HEK293 (cell line): ENCODE measurements at regions not wholly inside any gene's neighbourhood (a gene's known extent, or its start where the extent isn't known, plus 50 kb on each side); places are given as distances from the start of the nearest gene placed in this dataset.

ENCODE experiments used
- TCF7L2 ChIP-seq: IDR thresholded peaks from 2 replicates; pipeline ENCODE4 v1.6.1; 2011; ENCODE audit warnings: low read depth, mild to moderate bottlenecking, inconsistent platforms, low read length, moderate library complexity, borderline replicate concordance
- WT1 ChIP-seq: fragments of 450-650 bp; formaldehyde crosslinking; IDR thresholded peaks from 2 replicates; pipeline ENCODE4 v1.5.1; 2016; ENCODE audit warnings: missing biosample characterization, missing genetic modification characterization
- ZBTB17 ChIP-seq: fragments of 450-650 bp; formaldehyde crosslinking; IDR thresholded peaks from 2 replicates; pipeline ENCODE4 v1.5.1; 2016; ENCODE audit warnings: missing biosample characterization, missing genetic modification characterization
- ZBTB7A ChIP-seq: fragments of 450-650 bp; formaldehyde crosslinking; IDR thresholded peaks from 2 replicates; pipeline ENCODE4 v1.5.1; 2016; ENCODE audit warnings: low read depth, missing biosample characterization, missing genetic modification characterization
- ZEB2 ChIP-seq: fragments of 450-650 bp; formaldehyde crosslinking; IDR thresholded peaks from 2 replicates; pipeline ENCODE4 v1.5.1; 2016; ENCODE audit warnings: missing biosample characterization, missing genetic modification characterization
- ZNF174 ChIP-seq: fragments of 450-650 bp; formaldehyde crosslinking; IDR thresholded peaks from 2 replicates; pipeline ENCODE4 v1.5.0; 2017; ENCODE audit warnings: missing biosample characterization, mild to moderate bottlenecking, missing genetic modification characterization
- ZNF202 ChIP-seq: fragments of 450-650 bp; formaldehyde crosslinking; IDR thresholded peaks from 2 replicates; pipeline ENCODE4 v1.5.1; 2016; ENCODE audit warnings: missing biosample characterization, missing genetic modification characterization, borderline replicate concordance
- ZNF214 ChIP-seq: fragments of 450-650 bp; formaldehyde crosslinking; IDR thresholded peaks from 2 replicates; pipeline ENCODE4 v1.5.1; 2017; ENCODE audit warnings: missing biosample characterization, mild to moderate bottlenecking, missing genetic modification characterization, borderline replicate concordance
- ZNF514 ChIP-seq: fragments of 450-650 bp; formaldehyde crosslinking; IDR thresholded peaks from 2 replicates; pipeline ENCODE4 v1.5.1; 2016; ENCODE audit warnings: missing biosample characterization, missing genetic modification characterization
- ZNF777 ChIP-seq: fragments of 450-650 bp; formaldehyde crosslinking; IDR thresholded peaks from 2 replicates; pipeline ENCODE4 v1.5.1; 2017; ENCODE audit warnings: missing biosample characterization, missing genetic modification characterization, borderline replicate concordance
- TF ChIP-seq, protein P1 (sequence below): sonication (generic); formaldehyde crosslinking; IDR thresholded peaks from 2 replicates; pipeline ENCODE4 v1.8.1; 2022; ENCODE audit warnings: mild to moderate bottlenecking, moderate library complexity, missing genetic modification reagents
- TF ChIP-seq, protein P2 (sequence below): fragments of 450-650 bp; formaldehyde crosslinking; IDR thresholded peaks from 2 replicates; pipeline ENCODE4 v1.5.1; 2016; ENCODE audit warnings: missing biosample characterization, missing genetic modification characterization
- TF ChIP-seq, protein P3 (sequence below): fragments of 450-650 bp; formaldehyde crosslinking; IDR thresholded peaks from 2 replicates; pipeline ENCODE4 v1.5.1; 2016; ENCODE audit warnings: missing biosample characterization, missing genetic modification characterization
- TF ChIP-seq, protein P4 (sequence below): fragments of 450-650 bp; formaldehyde crosslinking; IDR thresholded peaks from 2 replicates; pipeline ENCODE4 v1.5.1; 2016; ENCODE audit warnings: missing biosample characterization, missing genetic modification characterization, low read depth

DNA sequence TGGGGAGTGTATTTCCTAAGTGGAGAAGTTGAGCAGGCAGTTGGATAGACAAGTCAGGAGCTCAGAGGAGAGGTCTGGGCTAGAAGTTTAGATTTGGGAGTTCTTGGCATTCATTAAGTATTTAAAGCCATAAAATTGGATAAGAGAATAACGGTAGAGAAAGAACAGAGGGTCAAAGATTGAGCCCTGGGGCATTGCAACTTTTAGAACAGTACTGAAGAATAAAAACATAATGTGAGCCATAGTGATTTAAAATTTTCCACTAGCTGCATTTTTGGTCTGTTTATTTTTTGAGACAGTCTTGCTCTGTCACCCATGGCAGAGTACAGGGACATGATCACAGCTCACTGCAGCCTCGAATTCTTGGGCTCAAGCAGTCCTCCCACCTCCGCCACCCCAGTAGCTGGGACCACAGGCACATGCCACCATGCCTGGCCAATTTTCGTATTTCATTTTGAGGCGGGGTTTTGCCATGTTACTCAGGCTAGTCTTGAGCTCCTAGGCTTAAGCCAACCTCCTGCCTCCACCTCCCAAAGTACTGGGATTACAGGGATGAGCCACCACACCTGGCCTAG is 85.9 kb upstream of the SOX13 start:
- TF ChIP-seq, protein P1, sequence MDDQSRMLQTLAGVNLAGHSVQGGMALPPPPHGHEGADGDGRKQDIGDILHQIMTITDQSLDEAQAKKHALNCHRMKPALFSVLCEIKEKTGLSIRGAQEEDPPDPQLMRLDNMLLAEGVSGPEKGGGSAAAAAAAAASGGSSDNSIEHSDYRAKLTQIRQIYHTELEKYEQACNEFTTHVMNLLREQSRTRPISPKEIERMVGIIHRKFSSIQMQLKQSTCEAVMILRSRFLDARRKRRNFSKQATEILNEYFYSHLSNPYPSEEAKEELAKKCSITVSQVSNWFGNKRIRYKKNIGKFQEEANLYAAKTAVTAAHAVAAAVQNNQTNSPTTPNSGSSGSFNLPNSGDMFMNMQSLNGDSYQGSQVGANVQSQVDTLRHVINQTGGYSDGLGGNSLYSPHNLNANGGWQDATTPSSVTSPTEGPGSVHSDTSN, result no peak
- TF ChIP-seq, protein P2, sequence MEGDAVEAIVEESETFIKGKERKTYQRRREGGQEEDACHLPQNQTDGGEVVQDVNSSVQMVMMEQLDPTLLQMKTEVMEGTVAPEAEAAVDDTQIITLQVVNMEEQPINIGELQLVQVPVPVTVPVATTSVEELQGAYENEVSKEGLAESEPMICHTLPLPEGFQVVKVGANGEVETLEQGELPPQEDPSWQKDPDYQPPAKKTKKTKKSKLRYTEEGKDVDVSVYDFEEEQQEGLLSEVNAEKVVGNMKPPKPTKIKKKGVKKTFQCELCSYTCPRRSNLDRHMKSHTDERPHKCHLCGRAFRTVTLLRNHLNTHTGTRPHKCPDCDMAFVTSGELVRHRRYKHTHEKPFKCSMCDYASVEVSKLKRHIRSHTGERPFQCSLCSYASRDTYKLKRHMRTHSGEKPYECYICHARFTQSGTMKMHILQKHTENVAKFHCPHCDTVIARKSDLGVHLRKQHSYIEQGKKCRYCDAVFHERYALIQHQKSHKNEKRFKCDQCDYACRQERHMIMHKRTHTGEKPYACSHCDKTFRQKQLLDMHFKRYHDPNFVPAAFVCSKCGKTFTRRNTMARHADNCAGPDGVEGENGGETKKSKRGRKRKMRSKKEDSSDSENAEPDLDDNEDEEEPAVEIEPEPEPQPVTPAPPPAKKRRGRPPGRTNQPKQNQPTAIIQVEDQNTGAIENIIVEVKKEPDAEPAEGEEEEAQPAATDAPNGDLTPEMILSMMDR (tag by site-specific recombination), result no peak
- TF ChIP-seq ZNF514 (tag by site-specific recombination) (no peak), WT1 (tag by site-specific recombination) (no peak), ZNF214 (tag by site-specific recombination) (no peak), TCF7L2 (no peak), ZEB2 (tag by site-specific recombination) (no peak), ZNF174 (tag by site-specific recombination) (no peak), ZBTB17 (tag by site-specific recombination) (no peak), ZBTB7A (tag by site-specific recombination) (no peak), ZNF202 (tag by site-specific recombination) (no peak), ZNF777 (no peak)
- TF ChIP-seq, protein P3, sequence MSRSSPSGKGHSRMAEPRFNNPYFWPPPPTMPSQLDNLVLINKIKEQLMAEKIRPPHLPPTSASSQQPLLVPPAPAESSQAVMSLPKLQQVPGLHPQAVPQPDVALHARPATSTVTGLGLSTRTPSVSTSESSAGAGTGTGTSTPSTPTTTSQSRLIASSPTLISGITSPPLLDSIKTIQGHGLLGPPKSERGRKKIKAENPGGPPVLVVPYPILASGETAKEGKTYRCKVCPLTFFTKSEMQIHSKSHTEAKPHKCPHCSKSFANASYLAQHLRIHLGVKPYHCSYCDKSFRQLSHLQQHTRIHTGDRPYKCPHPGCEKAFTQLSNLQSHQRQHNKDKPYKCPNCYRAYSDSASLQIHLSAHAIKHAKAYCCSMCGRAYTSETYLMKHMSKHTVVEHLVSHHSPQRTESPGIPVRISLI (tag by site-specific recombination), result no peak
- TF ChIP-seq, protein P4, sequence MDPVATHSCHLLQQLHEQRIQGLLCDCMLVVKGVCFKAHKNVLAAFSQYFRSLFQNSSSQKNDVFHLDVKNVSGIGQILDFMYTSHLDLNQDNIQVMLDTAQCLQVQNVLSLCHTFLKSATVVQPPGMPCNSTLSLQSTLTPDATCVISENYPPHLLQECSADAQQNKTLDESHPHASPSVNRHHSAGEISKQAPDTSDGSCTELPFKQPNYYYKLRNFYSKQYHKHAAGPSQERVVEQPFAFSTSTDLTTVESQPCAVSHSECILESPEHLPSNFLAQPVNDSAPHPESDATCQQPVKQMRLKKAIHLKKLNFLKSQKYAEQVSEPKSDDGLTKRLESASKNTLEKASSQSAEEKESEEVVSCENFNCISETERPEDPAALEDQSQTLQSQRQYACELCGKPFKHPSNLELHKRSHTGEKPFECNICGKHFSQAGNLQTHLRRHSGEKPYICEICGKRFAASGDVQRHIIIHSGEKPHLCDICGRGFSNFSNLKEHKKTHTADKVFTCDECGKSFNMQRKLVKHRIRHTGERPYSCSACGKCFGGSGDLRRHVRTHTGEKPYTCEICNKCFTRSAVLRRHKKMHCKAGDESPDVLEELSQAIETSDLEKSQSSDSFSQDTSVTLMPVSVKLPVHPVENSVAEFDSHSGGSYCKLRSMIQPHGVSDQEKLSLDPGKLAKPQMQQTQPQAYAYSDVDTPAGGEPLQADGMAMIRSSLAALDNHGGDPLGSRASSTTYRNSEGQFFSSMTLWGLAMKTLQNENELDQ (tag by site-specific recombination), result no peak
